ENCODE measurements at regions not wholly inside any gene's neighbourhood (a gene's known extent, or its start where the extent isn't known, plus 50 kb on each side); places are given as distances from the start of the nearest gene placed in this dataset.

GRCh38 chr2:16607301-16607700 is 58.3 kb downstream of the CYRIA start:
- no peak for TF ChIP-seq CTCF (IDR thresholded peaks at IDR 0.05; ENCODE audit: low read depth, low read length, missing input control)
- TF ChIP-seq MAX (IDR thresholded peaks at IDR 0.05), result no peak
- TF ChIP-seq TAF1 (conservative IDR thresholded peaks at IDR 0.05), result no peak
- no peak for TF ChIP-seq RXRA (IDR thresholded peaks at IDR 0.05)
- no peak for TF ChIP-seq GABPA (IDR thresholded peaks at IDR 0.05 in 1 of 2, conservative IDR thresholded peaks at IDR 0.05 in 1 of 2)
- TF ChIP-seq SP1 (IDR thresholded peaks at IDR 0.05), result no peak
- TF ChIP-seq FOXA1 (IDR thresholded peaks at IDR 0.05), result no peak
- no peak for TF ChIP-seq ZBTB33 (IDR thresholded peaks at IDR 0.05)
- TF ChIP-seq JUND (IDR thresholded peaks at IDR 0.05), result no peak
- no peak for TF ChIP-seq EGR1 (IDR thresholded peaks at IDR 0.05; ENCODE audit: low read depth in 2 of 2)
- no peak for TF ChIP-seq NR2F2 (IDR thresholded peaks at IDR 0.05)
- TF ChIP-seq RAD21 (IDR thresholded peaks at IDR 0.05), result no peak
